ACC112 (cell line): ENCODE measurements at regions not wholly inside any gene's neighbourhood (a gene's known extent, or its start where the extent isn't known, plus 50 kb on each side); places are given as distances from the start of the nearest gene placed in this dataset.

Experiments used
- H2AFZ ChIP-seq: fragments of 200-600 bp; sonication (generic); one replicate; pipeline ENCODE4 v1.6.0; 2017; ENCODE audit warnings: antibody characterized with exemption, low read length; ENCODE audit not compliant: unreplicated experiment
- H3K27ac ChIP-seq: fragments of 200-600 bp; sonication (generic); 2 replicates; pipeline ENCODE4 v1.5.1; 2014; ENCODE audit warnings: low read depth, mild to moderate bottlenecking, antibody characterized with exemption, low read length, moderate library complexity
- H3K27me3 ChIP-seq: fragments of 200-600 bp; sonication (generic); 2 replicates; pipeline ENCODE4 v1.6.1; 2014; ENCODE audit warnings: mild to moderate bottlenecking, antibody characterized with exemption, low read length, moderate library complexity, mixed read lengths; ENCODE audit not compliant: insufficient read depth
- H3K36me3 ChIP-seq: fragments of 200-600 bp; sonication (generic); 2 replicates; pipeline ENCODE4 v1.6.1; 2016; ENCODE audit warnings: mild to moderate bottlenecking, antibody characterized with exemption, low read length, moderate library complexity, mixed read lengths; ENCODE audit not compliant: insufficient read depth
- H3K4me1 ChIP-seq: fragments of 200-600 bp; sonication (generic); one replicate; pipeline ENCODE4 v1.6.1; 2016; ENCODE audit warnings: low read length, mixed read lengths; ENCODE audit not compliant: insufficient read depth, unreplicated experiment, control insufficient read depth
- H3K4me3 ChIP-seq: fragments of 200-600 bp; sonication (generic); 2 replicates; pipeline ENCODE4 v1.5.1; 2014; ENCODE audit warnings: mild to moderate bottlenecking, low read depth, low read length
- H3K79me2 ChIP-seq: fragments of 200-600 bp; sonication (generic); one replicate; pipeline ENCODE4 v1.6.0; 2016; ENCODE audit warnings: low read length; ENCODE audit not compliant: control insufficient read depth, unreplicated experiment, insufficient read depth

DNA sequence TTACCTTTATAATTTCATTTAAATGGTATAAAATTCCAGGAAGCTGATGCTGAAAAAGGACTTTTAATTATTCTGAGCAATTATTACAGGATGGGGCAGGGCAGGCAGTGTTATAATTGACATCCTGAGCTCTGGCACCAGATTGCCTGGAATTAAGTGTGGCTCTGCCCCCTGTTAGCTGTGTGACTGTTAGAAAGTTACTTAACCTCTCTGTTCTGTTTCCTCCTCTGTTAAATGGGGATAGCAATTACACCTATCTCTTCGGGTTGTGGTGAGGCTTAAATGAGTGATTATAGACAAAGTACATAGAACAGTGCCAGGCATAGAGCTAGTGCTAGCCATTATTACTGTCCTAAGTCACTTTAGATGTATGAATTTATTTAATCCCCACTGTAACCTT is 327.3 kb downstream of the SMAD2 start:
- Histone ChIP-seq H3K4me3 (no peak overlapping the region), H3K27me3 (no peaks in the 10 kb centered on the region), H3K27ac (no peak overlapping the region), H3K4me1 (no peaks in the 10 kb centered on the region), H2AFZ (no peak overlapping the region), H3K36me3 (no peaks in the 10 kb centered on the region), H3K79me2 (no peaks in the 10 kb centered on the region)

- Histone ChIP-seq H3K4me3 (no peak overlapping the region), H3K4me1 (no peaks in the 10 kb centered on the region), H3K79me2 (no peaks in the 10 kb centered on the region), H3K27ac (no peak overlapping the region), H3K27me3 (no peaks in the 10 kb centered on the region), H3K36me3 (no peaks in the 10 kb centered on the region), H2AFZ (no peak overlapping the region)
Observed at GRCh38 chr18:47602273-47602897, 328.1 kb downstream of the SMAD2 start.

DNA sequence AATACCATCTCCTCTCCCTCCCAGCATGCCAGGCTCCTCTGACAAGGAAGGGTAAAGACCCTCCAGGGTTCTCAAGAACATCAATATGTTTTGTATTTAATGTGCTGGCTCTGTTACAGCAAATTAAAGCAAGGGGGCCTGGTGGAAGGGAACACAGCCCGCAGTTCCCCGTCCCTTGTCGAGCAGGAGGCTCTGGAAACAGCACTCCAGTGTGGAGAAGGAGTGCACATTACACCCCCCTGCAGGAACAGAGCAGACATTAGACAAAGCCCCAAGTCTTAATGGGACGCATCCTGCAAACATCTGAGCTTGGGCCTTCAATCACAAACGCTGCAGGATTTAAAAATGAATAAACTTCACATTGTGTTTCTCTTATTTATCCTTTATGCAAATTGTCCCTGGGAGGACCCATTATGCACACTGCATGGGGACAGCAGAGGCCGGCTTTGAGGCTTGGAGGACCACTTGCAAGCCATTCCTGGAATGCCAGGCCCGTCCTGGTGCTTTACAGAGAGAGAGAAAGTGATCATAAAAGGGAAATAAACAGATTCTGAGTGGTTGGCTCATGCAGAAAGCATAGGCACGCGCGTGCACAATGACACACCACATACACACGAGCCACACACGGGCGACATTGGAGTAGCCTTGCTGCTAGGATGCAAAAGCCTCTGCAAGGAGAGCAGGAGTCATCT is 328.7 kb downstream of the SMAD2 start:
- H3K36me3 ChIP-seq, result no peaks in the 10 kb centered on the region
- H3K27ac ChIP-seq, result no peak overlapping the region
- no peaks in the 10 kb centered on the region for H3K79me2 ChIP-seq
- no peaks in the 10 kb centered on the region for H3K27me3 ChIP-seq
- no peaks in the 10 kb centered on the region for H3K4me1 ChIP-seq
- H2AFZ ChIP-seq, result no peak overlapping the region
- no peak overlapping the region for H3K4me3 ChIP-seq

DNA sequence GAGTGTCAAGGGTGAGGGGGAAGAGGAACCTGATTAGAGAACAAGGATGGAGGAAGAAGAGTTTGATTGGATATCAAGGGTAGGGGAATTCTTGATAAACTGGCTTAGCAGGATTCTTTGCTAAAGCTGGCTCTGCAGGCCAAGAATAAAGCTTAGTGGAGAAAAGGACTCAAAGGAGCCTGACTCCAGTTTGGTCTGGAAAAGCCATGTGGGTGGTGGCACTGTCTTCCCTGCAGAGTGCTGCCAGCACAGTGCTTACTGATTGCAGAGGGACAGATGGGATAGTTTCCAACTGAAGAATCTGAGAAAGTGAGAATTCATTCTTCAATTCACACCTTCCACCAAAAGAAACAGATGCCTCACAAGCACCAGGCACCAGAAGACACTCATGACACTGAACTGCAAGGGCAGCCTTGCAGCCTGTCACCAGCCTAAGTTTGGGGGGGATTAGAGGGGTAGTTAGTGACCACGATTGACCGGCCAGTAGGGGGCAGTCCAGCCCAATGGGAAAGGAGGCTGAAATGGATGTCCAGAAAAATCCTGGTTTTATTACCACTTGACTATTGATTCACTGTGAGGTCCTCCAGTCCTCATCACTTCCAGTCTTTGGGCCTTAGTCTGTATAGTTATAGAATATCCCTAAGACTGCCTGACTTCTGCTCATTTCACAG is 334.5 kb downstream of the SMAD2 start:
- H3K27ac ChIP-seq, result no peak overlapping the region

GRCh38 chr18:47594621-47595086 is 335.8 kb downstream of the SMAD2 start:
- Histone ChIP-seq H3K4me3 (no peak overlapping the region), H2AFZ (no peak overlapping the region), H3K4me1 (no peaks in the 10 kb centered on the region), H3K27me3 (peaks cover 18% of the 10 kb centered on the region; the same call in 1 of the 2 replicates), H3K27ac (no peak overlapping the region), H3K36me3 (no peaks in the 10 kb centered on the region), H3K79me2 (no peaks in the 10 kb centered on the region)

More for the DNA sequence above, 334.5 kb downstream of the SMAD2 start:
- Histone ChIP-seq H3K79me2 (no peaks in the 10 kb centered on the region), H3K36me3 (no peaks in the 10 kb centered on the region), H3K27me3 (peaks cover 18% of the 10 kb centered on the region; the same call in 1 of the 2 replicates), H2AFZ (no peak overlapping the region), H3K4me1 (no peaks in the 10 kb centered on the region), H3K4me3 (no peak overlapping the region)

DNA sequence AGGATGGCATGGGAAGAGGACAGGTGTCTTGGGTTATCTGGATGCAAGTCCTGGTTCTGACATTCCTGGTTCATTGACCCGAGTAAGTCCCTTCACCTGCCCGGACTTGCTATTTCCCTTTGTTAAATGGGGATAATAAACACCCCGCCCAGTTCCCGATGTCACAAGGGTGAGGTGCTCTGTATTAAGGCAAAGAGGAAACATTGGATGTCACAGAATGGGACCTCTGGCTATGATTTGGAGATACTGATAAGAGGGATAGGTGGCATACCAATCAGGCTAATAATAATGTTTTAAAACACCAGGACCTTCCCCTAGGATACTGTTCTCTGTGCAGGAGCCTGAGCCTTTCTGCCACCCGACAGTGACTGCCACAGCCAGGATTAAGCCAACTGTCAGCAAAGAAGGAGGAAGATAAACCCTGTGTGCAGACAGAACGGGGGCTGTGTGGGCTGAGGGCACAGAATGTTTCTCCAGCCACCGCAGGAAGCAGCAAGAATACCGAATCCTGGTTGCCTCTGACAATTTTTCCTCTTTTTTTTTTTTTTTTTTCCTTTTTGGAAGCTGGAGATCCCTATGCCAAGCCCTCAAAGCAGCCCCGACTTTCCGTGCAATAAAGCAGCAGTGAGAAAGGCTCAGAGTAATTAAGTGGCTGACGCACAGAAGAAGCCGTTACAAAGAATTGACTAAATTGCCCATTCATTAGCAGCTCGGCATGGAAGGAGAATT is 336.6 kb downstream of the SMAD2 start:
- Histone ChIP-seq H3K4me3 (no peak overlapping the region), H3K79me2 (no peaks in the 10 kb centered on the region), H3K27ac (no peak overlapping the region), H3K36me3 (no peaks in the 10 kb centered on the region), H3K27me3 (peaks cover 18% of the 10 kb centered on the region; the same call in 1 of the 2 replicates), H3K4me1 (no peaks in the 10 kb centered on the region), H2AFZ (no peak overlapping the region)

DNA sequence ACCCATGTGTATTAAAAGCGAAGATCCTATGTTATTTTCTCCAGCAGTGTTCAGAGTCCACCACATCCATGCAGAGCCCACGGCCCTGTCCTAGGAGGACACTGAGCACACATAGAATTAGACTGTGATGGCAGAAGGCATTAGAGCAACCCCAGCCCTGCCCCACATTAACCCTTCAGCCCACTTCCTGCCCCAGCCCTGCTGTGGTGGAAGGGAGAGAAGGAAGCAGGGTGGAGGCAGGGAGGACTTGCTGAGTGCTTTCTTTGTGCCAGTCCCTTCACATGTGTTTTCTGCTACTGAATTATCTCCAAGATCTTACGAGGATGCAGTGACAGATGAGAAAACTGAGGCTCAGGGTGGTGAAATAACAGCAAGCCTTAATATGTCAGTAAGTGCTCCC is 339.0 kb downstream of the SMAD2 start:
- Histone ChIP-seq H3K4me3 (no peak overlapping the region), H3K4me1 (no peaks in the 10 kb centered on the region), H3K27me3 (peaks cover 18% of the 10 kb centered on the region; the same call in 1 of the 2 replicates), H2AFZ (no peak overlapping the region), H3K27ac (no peak overlapping the region), H3K36me3 (no peaks in the 10 kb centered on the region), H3K79me2 (no peaks in the 10 kb centered on the region)

DNA sequence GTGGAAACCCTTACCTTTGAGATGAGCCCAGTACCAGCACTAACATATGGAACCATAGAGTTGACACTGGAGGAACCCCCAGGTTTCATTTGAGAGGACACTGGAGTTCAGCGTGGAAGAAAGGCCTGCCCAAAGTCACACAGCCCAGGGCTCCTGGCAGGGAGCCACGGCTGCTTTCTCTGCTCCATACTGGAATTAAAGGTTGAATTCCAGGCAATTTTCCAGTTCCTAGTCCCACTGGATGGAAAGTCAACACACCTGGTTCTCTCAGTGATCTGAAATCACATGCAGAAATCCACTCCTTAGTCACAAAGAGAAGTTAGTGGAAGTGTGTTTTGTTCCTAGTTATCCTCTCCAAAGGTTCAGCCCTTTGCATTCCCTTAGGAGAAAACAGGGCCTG is 336.1 kb upstream of the SKOR2 start:
- H2AFZ ChIP-seq, result no peak overlapping the region
- H3K4me3 ChIP-seq, result no peak overlapping the region
- H3K27me3 ChIP-seq, result no peaks in the 10 kb centered on the region
- no peak overlapping the region for H3K27ac ChIP-seq
- no peaks in the 10 kb centered on the region for H3K4me1 ChIP-seq
- no peaks in the 10 kb centered on the region for H3K79me2 ChIP-seq
- no peaks in the 10 kb centered on the region for H3K36me3 ChIP-seq

DNA sequence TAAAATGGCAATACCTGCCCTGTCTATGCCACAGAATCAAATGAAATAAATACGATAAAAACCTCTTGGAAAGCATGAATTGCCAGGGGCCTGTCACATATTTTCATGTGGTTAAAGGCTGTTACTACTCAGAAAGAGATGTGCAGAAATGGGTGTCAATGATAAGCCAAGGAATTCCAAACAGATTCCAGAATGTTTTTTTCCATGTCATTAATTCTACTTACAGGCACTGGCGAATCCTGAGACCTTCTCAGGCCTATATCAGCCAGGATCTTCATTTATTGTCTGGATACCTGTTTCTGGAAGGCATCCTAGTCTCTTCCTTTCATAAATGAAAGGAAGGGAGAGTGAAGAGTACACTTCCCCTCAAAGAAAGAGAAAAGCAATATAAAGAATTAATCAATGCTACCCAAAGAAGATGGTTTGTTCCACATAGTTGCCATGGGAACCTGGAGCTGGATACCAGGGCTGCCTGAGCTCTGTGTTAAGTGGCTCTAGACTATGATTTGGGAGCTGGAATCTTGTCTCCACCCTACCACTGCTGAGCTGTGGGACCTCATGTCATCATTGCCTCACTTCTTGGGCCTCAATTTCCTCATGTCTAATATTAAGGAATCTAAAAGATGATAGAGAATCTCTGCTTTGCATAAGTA is 335.1 kb upstream of the SKOR2 start:
- no peaks in the 10 kb centered on the region for H3K79me2 ChIP-seq
- no peaks in the 10 kb centered on the region for H3K4me1 ChIP-seq
- no peaks in the 10 kb centered on the region for H3K27me3 ChIP-seq
- no peak overlapping the region for H3K4me3 ChIP-seq
- H3K36me3 ChIP-seq, result no peaks in the 10 kb centered on the region
- no peak overlapping the region for H3K27ac ChIP-seq
- H2AFZ ChIP-seq, result no peak overlapping the region

DNA sequence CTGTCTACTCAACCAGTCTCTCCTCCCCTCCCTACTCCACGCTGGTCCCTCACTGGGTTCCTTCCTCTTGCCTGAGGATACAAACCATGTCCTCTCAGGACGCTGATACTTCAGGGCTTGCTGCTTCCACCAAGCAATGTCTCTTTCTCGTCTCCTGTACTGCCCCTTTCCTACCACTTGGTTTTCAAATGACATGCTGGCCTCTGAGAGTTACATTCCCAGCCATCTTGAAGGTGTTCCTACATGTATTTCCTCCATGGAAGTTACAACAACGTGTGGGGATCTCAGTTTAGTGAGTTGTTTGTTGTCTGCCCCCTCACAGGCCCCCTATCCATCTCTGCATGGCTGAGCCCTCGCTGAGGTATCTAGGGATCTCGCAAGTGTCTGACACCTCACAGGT is 334.5 kb upstream of the SKOR2 start:
- H3K4me3 ChIP-seq, result no peak overlapping the region
- H3K27me3 ChIP-seq, result no peaks in the 10 kb centered on the region
- no peaks in the 10 kb centered on the region for H3K79me2 ChIP-seq
- no peaks in the 10 kb centered on the region for H3K4me1 ChIP-seq
- H2AFZ ChIP-seq, result no peak overlapping the region
- no peaks in the 10 kb centered on the region for H3K36me3 ChIP-seq
- H3K27ac ChIP-seq, result no peak overlapping the region
